GM18508 (cell line): ENCODE measurements at regions not wholly inside any gene's neighbourhood (a gene's known extent, or its start where the extent isn't known, plus 50 kb on each side); places are given as distances from the start of the nearest gene placed in this dataset.
"Not testable (repeated sequence)": the region's sequence is repeated elsewhere in the genome, so short reads cannot be mapped to it uniquely, and the experiment has no call there.

ENCODE experiments used
- ATAC-seq: cut with Tn5 transposase; IDR thresholded peaks from one replicate; pipeline ENCODE4 v1.9.1; 2021; ENCODE audit warnings: moderate number of reproducible peaks; ENCODE audit not compliant: insufficient read depth, unreplicated experiment

DNA sequence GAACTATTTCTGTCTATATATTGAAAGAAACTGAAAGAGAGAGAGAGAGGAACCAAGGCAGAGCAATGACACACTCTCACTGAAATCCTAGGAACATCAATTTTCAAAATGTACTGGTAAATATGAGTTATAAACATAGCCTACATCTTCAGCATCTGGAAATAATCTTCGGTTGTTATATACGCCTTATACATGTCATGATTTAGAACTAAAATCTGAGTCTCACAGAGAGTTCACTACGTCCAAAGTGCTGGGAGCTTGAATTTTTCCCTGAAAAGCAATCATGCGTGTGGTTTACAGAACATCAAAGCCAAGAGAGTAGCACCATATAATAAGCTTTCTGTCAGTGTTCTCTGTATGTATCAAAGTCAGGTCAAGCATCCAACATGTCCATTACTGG, 420.0 kb upstream of the CBLB start:
- no peak for ATAC-seq

DNA sequence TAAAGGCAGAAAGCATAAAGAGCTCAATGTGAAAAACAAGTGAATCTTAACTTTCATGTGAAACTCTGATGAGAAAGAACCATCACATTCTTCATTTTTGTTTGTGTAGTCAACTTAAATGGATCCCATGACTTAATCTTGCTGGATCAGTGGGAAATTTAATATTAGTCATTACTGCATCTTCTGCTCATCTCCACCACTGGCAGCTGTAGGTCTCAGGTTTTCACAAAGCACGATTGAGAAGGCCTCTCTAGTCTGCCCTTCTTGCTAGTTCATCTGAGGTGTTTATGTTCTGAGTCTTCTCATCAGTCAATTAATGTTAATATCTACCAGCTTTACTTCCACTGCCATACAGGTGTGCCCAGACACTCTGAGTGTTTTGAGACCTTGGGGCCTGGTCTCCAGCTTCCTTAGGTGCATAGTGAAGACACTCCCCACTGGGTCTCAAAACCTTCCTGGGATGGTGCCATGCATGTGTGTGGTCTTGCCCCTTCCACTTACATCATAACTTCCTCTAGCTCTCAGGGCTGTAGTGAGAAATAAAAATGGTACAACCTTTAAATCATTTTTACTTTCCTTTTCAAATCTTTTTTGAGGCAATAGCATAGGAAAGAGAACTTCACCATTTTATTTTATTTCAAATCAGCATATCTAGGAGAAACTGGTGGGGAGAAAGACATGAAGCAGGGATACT, 421.6 kb upstream of the CBLB start:
- ATAC-seq: no peak

DNA sequence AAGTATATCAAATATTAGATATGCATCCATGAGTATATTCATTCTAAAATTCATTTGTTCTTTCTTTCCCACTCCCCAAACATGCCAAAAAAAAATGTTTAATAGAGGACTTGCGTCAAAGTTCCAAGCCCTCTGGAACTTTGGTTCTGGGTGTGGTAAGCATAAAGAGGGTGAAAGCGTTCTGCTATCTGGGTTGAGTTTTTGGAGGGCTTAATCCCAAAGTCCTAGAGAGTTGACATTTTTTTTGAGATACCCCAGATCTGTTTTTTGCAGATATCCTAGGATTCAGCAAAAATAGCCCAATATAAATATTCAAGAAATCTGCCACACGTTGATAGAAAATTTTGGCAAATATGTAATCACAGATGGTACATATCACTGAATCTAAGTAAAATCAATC, 424.3 kb upstream of the CBLB start:
- ATAC-seq: no peak

DNA sequence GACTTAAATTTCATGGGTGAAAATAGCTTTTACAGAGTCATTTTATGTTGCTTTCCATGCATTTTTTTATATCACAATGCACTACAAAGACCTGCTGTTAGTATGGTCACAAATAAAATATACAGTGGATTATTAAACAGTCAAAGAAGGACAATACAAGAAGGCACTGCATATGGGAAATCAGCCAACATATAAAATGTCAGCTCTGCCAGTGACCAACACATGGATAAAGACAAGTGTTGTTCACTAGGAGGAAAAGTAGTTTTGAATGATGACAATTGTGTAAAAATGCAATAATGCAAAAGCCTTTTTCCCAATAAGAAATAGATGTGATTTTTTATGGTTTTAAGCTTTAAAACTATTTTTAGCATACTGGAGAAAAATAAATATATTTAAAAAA, 425.3 kb upstream of the CBLB start:
- ATAC-seq: no peak

DNA sequence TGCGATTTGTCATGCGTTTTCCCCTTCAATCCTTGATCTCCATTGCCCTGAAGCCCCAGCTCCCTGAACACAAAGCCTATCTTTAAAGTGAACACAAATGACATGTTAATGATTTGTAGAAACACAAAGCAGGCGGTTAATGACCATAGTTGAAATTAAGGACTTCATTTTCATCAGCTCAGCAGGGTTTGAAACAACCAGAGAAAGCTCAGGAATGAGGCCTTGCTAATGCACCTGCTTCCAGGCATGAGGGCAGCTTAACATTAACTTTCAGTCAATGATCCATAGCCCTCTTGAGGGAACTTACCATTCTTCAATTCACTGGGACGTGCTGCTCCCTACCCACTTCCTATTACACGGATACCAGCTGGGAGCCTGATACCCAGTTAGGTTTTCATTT, 427.2 kb upstream of the CBLB start:
- ATAC-seq: no peak

DNA sequence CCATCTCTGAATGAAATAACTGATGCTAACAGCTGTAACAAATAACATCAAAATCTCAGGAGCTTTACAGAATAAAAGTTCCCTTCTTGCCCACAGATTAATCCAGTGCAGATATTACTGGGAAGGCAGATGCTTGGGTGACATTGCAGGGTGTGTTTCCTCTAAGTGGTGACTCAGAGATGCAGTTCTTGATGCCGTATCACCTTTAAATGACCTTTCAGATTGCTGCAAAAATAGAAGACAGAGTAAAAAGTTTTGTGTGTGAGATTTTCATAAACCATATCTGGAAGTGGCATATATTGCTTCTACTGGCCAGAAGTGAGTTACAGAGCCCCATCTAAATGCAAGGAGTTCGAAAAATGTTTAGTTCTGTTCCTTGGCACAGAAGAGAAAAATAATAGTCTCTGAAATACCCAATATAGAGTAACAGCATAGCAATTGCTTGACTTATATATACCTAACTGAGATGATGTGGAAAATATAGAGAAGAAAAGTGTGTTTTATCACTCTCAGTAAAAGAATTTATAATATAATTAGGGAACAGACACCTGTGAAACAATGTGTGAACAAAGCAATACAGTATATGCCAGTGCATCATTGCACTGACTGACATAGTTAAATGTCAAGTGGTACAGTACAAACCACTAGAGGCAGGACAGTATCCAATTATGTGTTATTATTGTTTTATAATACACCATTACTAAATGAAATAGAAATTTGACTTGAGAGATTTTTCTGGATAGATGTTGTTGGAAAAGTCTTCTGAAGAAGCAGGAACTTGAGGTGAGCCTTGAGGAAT, 430.7 kb upstream of the CBLB start:
- peak; percentile 69 for ATAC-seq

DNA sequence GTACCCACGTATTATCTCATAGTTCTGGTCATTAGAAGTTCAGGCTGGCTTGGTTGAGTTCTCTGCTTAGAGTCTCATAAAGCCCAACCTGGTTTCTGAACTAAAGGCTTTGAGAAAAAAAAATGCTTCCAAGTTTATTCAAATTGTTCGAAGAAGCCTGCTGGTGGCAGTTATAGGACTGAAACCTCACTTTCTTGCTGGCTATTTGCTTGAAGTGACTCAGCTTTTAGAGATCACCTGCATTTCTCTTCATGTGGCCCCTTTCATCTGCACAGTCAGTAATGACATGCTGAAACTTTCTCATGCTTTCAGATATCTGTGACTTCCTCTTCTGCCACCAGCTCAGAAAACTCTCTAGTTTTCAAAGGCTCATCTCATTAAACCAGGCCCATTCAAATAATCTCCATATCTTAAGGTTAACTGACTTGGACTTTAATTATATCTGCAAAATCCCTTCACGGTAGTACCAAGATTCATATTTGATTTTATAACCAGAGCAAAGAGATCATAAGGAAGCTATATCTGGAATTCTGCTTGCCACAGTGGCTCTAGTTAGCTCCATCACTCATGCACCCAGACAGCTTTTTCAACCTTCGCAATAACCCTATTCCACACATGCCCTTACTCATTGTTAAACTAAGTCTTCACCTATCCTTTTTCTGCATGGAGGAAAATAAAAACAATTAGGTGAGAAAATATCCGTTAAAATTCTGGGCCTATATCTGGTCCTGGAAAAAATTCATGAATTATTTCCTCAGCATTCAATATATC, 433.8 kb upstream of the CBLB start:
- peak; percentile 84 for ATAC-seq

DNA sequence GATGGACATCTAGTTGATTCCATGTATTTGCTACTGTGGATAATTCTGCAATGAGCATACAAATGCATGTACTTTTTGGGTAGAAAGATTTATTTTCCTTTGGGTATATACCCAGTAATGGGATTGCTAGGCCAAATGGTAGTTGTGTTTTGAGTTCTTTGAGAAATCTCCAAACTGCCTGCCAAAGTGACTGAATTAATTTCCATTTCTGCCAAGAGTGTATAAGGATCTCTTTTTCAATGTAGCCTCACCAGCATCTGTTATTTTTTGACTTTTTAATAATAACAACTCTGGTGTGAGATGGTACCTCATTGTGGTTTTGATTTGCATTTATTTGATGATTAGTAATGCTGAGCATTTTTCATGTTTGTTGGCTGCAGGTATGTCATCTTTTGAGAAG, 435.0 kb upstream of the CBLB start:
- no peak for ATAC-seq

DNA sequence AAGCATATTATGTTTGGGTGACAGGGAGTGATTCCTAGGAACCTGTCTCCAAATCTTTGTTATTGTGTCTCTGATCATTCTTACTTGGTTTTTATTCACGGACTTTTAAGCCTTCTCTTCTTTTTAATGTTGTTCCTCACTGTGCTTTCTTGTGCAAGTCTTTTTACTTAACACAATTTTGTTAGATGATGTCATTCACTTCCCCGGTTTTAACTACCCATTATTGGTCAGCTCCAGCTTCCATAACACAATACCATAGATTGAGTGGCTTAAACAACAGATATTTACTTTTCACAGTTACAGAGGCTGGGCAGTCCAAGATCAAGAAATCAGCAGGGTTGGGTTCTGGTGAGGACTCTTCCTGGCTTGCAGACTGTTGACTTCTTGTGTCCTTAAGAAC, 436.3 kb upstream of the CBLB start:
- no peak for ATAC-seq

DNA sequence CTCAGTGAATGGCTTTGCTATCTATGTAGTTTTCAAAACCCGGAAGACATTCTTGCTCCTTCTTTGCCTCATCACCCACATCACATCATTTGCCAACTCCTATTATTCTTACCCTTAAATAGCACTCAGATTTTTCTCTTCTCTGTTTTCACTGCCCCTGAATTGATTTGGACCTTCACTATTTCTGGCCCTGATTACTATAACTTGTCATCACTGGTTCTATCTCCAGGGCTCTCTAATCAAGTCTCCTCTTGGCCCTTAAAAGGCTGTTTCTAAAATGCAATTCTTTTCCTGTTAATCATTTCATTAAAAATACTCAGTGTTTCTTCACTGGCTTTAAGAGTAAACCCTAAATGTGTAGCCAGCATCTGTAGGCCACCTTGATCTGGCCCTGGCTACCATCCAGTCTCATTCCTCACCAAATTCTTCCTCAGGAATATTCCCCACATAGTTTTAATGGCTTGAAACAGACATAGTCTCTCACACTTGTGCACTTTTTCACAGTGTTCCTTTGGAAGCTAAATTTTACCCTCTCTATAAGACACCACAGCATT, 437.1 kb upstream of the CBLB start:
- no peak for ATAC-seq

DNA sequence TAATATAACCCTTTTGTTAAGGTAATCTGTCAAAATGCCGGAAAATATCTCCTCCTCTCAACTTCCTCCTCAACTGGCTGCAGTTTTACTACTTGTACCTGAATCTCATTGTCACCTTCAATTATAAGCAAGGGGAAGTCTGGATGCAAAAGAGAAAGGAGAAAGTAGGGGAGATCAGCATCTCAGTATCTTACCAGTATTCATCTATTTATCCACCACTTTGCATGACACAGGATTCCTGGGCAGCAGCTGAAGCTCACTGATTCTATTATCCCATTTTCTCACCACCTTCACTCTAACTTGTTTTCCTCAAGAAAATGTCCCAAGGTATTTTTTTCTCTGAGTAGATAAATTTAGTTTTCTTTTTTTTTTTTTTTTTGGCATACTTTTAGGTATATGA, 440.5 kb upstream of the CBLB start:
- no peak for ATAC-seq

DNA sequence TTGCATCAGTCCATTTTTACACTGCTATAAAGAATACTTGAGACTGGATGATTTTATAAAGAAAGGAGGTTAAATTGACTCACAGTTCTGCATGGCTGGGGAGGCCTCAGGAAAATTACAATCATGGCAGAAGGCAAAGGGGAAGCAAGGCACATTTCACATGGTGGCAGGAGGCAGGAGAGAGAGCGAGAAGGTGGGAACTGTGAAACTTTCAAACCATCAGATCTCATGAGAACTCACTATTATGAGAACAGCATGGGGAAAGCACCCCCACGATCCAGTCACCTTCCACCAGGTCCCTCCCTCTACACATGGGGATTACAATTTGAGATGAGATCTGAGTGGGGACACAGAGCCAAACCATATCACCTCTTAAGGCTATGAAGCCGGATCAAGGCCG, 441.0 kb upstream of the CBLB start:
- ATAC-seq: not testable (repeated sequence)

DNA sequence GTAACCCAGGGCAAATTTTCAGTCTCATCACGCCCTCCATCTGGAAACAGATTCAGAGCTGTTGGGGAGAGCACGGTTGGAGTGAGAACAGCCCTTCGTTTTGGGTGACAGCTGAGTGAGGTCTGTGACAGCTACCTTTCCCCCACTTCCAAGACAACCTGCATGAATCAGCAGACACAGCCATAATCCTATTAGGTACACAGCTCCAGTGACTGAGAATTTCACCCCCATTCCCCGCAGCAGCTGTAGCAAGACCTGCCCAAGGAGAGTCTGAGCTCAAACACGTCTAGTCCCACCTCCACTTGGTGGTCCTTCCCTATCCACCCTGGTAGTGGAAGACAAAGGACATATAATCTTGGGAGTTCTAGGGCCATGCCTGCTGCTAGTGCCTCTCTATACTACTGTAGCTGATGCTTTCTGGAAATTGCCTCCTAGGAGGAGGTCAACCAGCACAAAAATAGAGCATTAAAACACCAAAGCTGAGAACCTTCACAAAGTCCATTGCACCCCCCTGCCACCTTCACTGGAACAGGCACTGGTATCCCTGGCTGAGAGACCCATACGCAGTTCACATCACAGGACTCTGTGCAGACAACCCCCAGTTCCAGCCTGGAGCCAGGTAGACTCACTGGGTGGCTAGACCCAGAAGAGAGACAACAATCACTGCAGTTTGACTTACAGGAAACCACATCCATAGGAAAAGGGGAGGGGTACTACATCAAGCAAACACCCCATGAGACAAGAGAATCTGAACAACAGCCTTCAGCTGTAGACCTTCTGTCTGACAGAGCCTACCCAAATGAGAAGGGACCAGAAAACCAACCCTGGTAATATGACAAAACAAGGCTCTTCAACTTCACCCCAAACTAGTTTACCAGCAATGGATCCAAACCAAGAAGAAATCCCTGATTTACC, 448.6 kb upstream of the CBLB start:
- no peak for ATAC-seq

DNA sequence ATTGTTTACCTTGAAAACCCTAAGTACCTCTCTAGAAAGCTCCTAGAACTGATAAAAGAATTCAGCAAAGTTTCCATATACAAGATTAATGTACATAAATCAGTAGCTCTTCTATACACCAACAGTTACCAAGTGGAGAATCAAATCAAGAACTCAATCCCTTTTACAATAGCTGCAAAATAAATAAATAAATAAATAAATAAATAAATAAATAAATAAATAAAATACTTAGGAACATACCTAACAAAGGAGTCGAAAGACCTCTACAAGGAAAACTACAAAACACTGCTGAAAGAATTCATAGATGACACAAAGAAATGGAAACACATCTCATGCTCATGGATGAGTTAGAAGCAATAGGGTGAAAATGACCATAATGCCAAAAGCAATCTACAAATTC, 452.6 kb upstream of the CBLB start:
- ATAC-seq: not testable (repeated sequence)

DNA sequence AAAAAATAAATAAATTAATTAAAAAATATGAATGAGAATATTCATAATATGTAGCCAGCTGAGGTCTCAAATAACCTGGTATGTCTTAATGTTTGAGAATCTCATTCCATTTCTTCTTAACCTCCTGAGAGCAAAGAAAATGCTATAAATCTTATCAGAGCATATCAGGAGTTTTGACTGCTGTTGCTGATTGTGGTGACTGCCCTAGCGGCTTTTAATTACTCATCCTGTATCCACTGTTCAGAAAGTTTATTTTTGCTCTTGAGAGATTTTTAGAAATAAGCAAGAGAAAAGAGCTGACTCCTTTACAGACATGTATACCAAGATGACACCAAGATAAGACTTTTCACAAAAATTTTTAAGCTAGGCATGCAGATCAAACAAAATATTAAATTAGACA, 454.8 kb upstream of the CBLB start:
- no peak for ATAC-seq

DNA sequence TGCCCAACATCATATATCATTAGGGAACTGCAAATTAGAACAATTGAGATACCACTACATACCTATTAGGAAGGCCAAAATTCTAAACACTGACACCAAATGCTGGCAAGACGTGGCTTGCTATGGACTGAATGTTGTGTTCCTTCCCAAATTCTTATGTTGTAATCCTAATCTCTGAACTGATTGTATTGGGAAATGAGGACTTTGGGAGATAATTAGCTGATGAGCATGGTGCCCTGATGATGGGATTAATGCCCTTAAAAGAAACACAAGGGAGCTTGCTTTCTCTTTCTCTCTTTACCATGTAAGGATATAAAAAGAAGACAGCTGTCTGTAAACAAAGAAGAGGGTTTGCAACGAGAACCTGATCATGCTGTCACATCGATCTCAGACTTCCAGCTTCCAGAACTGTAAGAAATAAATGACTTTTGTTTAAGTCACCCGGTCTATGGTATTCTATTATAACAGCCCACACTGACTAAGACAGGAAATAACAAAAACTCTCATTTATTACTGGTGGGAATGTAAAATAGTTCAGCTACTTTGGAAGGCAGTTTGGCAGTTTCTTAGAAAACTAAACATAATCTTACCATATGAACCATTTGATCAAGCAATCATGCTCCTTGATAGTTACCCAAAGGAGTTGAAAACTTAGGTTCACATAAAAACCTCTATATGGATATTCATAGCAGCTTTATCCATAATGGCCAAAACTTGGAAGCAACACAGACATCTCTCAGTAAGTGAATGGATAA, 458.3 kb upstream of the CBLB start:
- no peak for ATAC-seq

DNA sequence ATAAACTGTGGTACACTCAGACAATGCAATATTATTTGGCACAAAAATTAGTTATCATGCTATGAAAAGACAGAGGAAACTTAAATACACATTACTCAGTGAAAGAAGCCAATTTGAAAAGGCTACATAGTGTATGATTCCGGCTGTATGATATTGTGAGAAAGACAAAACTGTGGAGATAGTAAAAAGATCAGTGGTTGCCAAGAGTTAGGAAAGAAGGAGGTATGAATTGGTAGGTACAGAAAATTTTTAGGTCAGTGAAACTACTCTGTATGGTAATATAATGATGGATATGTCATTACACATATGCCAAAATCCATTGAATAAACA, 458.8 kb upstream of the CBLB start:
- no peak for ATAC-seq

DNA sequence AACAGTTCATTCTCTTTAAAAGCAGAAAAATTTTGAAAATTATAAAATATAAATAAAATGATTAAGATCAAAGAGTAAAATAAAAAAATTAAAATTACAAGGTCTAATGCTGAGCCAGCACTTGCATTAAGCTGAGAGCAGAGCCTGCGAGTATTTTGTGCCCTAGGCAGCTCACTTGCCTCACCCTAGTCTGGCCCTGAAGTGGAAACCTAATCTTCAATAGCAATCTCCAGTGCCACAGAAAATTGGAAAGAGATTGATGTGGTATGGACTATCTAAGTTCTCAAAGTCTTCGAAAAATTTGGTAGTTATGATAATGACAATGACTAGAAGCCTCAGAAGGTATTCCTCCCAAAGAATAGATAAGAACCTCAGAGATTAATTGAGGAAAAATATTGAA, 459.4 kb upstream of the CBLB start:
- no peak for ATAC-seq

DNA sequence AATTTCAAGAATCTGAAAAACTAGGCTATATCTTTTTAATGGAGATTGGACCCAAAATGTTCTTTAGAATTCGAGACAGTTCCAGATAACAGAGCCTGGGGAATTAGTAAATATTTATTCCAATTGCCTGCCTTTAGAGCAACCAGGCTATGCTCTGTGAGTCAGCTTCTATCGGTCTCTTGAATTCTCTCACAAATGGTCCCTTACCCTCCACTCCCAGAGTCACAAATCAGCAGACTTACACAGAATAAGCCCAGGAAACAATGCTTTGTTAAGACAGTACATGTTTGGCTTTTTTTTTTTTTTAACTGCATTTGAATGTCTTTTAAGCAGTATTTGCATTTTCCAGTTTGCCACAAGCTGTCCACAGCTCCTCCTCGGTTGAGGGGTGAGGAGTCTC, 460.7 kb upstream of the CBLB start:
- no peak for ATAC-seq
